Tibial artery (tissue), 4 donors: ENCODE measurements at regions not wholly inside any gene's neighbourhood (a gene's known extent, or its start where the extent isn't known, plus 50 kb on each side); places are given as distances from the start of the nearest gene placed in this dataset.
"Not testable (repeated sequence)": the region's sequence is repeated elsewhere in the genome, so short reads cannot be mapped to it uniquely, and the experiment has no call there.

ENCODE experiments used
- DNase-seq, 2 donors: peaks; one replicate each; pipeline ENCODE4 v3.0.0-alpha.2; 2019
- H3K27ac ChIP-seq, 2 donors: fragments of 200-600 bp; sonication (generic) in 1 of 2; 1 replicate in 1 of 2; 2 replicates in 1 of 2; pipeline ENCODE4 v1.5.1; 2018 to 2019; ENCODE audit warnings: mild to moderate bottlenecking in 1 of 2
- H3K27me3 ChIP-seq, 2 donors: fragments of 200-600 bp; sonication (generic) in 1 of 2; one replicate each; pipeline versions ENCODE4 v1.5.1 to v1.6.0; 2016 to 2019
- H3K36me3 ChIP-seq, 3 donors: fragments of 200-600 bp; sonication (generic) in 2 of 3; one replicate each; pipeline ENCODE4 v1.5.1; 2016 to 2019; ENCODE audit warnings: mild to moderate bottlenecking in 2 of 3
- H3K4me1 ChIP-seq, 4 donors: fragments of 200-600 bp; sonication (generic) in 2 of 4; 1 replicate in 3 of 4; 2 replicates in 1 of 4; pipeline ENCODE4 v1.5.1; 2016 to 2019
- H3K4me3 ChIP-seq, 2 donors: fragments of 200-600 bp; sonication (generic) in 1 of 2; 1 replicate in 1 of 2; 2 replicates in 1 of 2; pipeline ENCODE4 v1.5.1; 2018 to 2019; ENCODE audit warnings: mild to moderate bottlenecking in 2 of 2
- H3K9me3 ChIP-seq, 3 donors: fragments of 200-600 bp; sonication (generic) in 1 of 3; one replicate each; pipeline ENCODE4 v1.5.1; 2016 to 2019
- CTCF ChIP-seq, 2 experiments: fragments of 200-600 bp in 1 of 2; fragments of 450-650 bp in 1 of 2; IDR thresholded peaks; one replicate each; pipeline ENCODE4 v1.5.1; 2017 to 2019; ENCODE audit warnings: antibody characterized with exemption in 2 of 2, mild to moderate bottlenecking in 1 of 2, moderate library complexity in 1 of 2
- intact Hi-C: fragments of 100-400 bp; cut with DNase I; formaldehyde crosslinking; loops from one replicate; pipeline ENCODE4 v1.15.0; 2023; ENCODE audit warnings: low total_unique reads

GRCh38 chr18:5705393-5705792, 161.6 kb upstream of the EPB41L3 start:
- Histone ChIP-seq H3K9me3 (no peaks in the 10 kb centered on the region), H3K27ac (no peak overlapping the region), H3K27me3 (no peaks in the 10 kb centered on the region), H3K36me3 (no peaks in the 10 kb centered on the region), H3K4me3 (no peak overlapping the region), H3K4me1 (no peaks in the 10 kb centered on the region)
- intact Hi-C loops = no loop called here
- no peak for DNase-seq
- no peak for TF ChIP-seq CTCF (IDR thresholded peaks at IDR 0.05)

GRCh38 chr18:5704847-5705246, 161.1 kb upstream of the EPB41L3 start:
- H3K27ac ChIP-seq = no peak overlapping the region
- no peaks in the 10 kb centered on the region for H3K9me3 ChIP-seq
- no peak for TF ChIP-seq CTCF (IDR thresholded peaks at IDR 0.05)
- intact Hi-C loops = no loop called here
- no peak for DNase-seq
- H3K4me3 ChIP-seq = no peak overlapping the region
- no peaks in the 10 kb centered on the region for H3K4me1 ChIP-seq
- H3K27me3 ChIP-seq = no peaks in the 10 kb centered on the region
- H3K36me3 ChIP-seq = no peaks in the 10 kb centered on the region

GRCh38 chr18:5702016-5702415, 158.2 kb upstream of the EPB41L3 start:
- H3K4me3 ChIP-seq, H3K36me3 ChIP-seq, H3K4me1 ChIP-seq, intact Hi-C loops, H3K27me3 ChIP-seq, DNase-seq, H3K9me3 ChIP-seq, H3K27ac ChIP-seq: not testable (repeated sequence)

- Histone ChIP-seq H3K36me3 (no peaks in the 10 kb centered on the region), H3K4me1 (no peaks in the 10 kb centered on the region), H3K9me3 (peaks cover 0 to 9% (median 5%) of the 10 kb centered on the region in 3 donors), H3K27me3 (no peaks in the 10 kb centered on the region), H3K4me3 (no peak overlapping the region), H3K27ac (no peak overlapping the region)
- no peak for DNase-seq
- no peak for TF ChIP-seq CTCF (IDR thresholded peaks at IDR 0.05)
- intact Hi-C loops = no loop called here
Measured at GRCh38 chr18:5693699-5694294, 150.0 kb upstream of the EPB41L3 start.

GRCh38 chr18:5678779-5679406, 135.1 kb upstream of the EPB41L3 start:
- no peaks in the 10 kb centered on the region for H3K9me3 ChIP-seq
- TF ChIP-seq CTCF (IDR thresholded peaks at IDR 0.05) = no peak
- intact Hi-C loops = no loop called here
- no peak overlapping the region for H3K27ac ChIP-seq
- no peak for DNase-seq
- H3K4me3 ChIP-seq = no peak overlapping the region
- H3K4me1 ChIP-seq = no peaks in the 10 kb centered on the region
- H3K27me3 ChIP-seq = no peaks in the 10 kb centered on the region
- no peaks in the 10 kb centered on the region for H3K36me3 ChIP-seq

- no peaks in the 10 kb centered on the region for H3K9me3 ChIP-seq
- no peaks in the 10 kb centered on the region for H3K27me3 ChIP-seq
- H3K36me3 ChIP-seq = no peaks in the 10 kb centered on the region
- intact Hi-C loops = no loop called here
- no peak overlapping the region for H3K27ac ChIP-seq
- no peak for TF ChIP-seq CTCF (IDR thresholded peaks at IDR 0.05)
- no peaks in the 10 kb centered on the region for H3K4me1 ChIP-seq
- no peak for DNase-seq
- H3K4me3 ChIP-seq = no peak overlapping the region
Measured at GRCh38 chr18:5678278-5678677, 134.5 kb upstream of the EPB41L3 start.
